ENCODE measurements at regions not wholly inside any gene's neighbourhood (a gene's known extent, or its start where the extent isn't known, plus 50 kb on each side); places are given as distances from the start of the nearest gene placed in this dataset.

- no peak for TF ChIP-seq CTCF (IDR thresholded peaks at IDR 0.05; ENCODE audit: insufficient read depth, low read depth, low read length)
- no peak for TF ChIP-seq EZH2 (IDR thresholded peaks at IDR 0.05; ENCODE audit: insufficient read depth, low read length)
Measured at GRCh38 chr6:94367316-94367715, 948.0 kb upstream of the EPHA7 start.

Measured in astrocyte (in vitro differentiated cells and primary cell).